ENCODE measurements at regions not wholly inside any gene's neighbourhood (a gene's known extent, or its start where the extent isn't known, plus 50 kb on each side); places are given as distances from the start of the nearest gene placed in this dataset.
A peak's percentile ranks its signal among the peaks of the same experiment; 100 is the strongest.
"Not testable (repeated sequence)": the region's sequence is repeated elsewhere in the genome, so short reads cannot be mapped to it uniquely, and the experiment has no call there.

DNA sequence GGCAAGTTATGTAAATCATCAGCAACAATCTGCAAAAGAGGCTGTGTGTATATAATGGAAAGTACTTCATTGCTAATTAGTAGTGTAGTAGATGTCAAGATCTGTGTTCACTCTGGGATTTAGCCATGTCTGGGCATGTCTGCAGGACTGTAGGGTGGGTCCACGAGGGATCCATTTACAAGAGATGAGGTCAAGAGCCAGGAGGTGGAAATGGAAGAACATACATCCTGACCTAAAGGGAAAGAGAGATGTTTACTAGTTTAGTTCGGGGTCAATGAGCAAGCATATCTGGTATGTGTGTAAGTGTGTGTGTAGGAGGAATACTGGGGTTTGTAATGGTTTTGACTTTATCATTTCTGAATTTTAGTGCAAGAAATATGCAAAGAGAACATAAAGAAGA is 171.5 kb upstream of the NANOGP8 start:
- Histone ChIP-seq H3K4me2 (no peak overlapping the region), H3K4me3 (no peak overlapping the region), H3K9me3 (no peaks in the 10 kb centered on the region), H3K4me1 (no peaks in the 10 kb centered on the region), H3K27ac (no peak overlapping the region)
- ChIA-PET POLR2A (no interaction called here), CTCF (interaction anchor here (0.6 kb wide), 1 partner anchor 15 kb away, joined by 3 read pairs; no protein-coding TSS in a partner anchor)
- FAIRE-seq (no peak), DNase-seq (ENCODE audit: low read depth in 1 of 2, low spot score in 1 of 2) (no peak), ATAC-seq (no peak)
- no peak for TF ChIP-seq FOSB (CRISPR knock-in tag; IDR thresholded peaks at IDR 0.05)
- no peak for TF ChIP-seq CBX2 (IDR thresholded peaks at IDR 0.05; ENCODE audit: borderline replicate concordance, low read depth)
- TF ChIP-seq KDM1A (IDR thresholded peaks at IDR 0.05; ENCODE audit: low read depth): no peak
- TF ChIP-seq, protein P1, sequence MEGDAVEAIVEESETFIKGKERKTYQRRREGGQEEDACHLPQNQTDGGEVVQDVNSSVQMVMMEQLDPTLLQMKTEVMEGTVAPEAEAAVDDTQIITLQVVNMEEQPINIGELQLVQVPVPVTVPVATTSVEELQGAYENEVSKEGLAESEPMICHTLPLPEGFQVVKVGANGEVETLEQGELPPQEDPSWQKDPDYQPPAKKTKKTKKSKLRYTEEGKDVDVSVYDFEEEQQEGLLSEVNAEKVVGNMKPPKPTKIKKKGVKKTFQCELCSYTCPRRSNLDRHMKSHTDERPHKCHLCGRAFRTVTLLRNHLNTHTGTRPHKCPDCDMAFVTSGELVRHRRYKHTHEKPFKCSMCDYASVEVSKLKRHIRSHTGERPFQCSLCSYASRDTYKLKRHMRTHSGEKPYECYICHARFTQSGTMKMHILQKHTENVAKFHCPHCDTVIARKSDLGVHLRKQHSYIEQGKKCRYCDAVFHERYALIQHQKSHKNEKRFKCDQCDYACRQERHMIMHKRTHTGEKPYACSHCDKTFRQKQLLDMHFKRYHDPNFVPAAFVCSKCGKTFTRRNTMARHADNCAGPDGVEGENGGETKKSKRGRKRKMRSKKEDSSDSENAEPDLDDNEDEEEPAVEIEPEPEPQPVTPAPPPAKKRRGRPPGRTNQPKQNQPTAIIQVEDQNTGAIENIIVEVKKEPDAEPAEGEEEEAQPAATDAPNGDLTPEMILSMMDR (IDR thresholded peaks at IDR 0.05): no peak
- TF ChIP-seq EHF (CRISPR knock-in tag; IDR thresholded peaks at IDR 0.05): no peak
- TF ChIP-seq ZFP36 (IDR thresholded peaks at IDR 0.05; ENCODE audit: borderline replicate concordance, partially characterized antibody): no peak
- TF ChIP-seq, protein P2, sequence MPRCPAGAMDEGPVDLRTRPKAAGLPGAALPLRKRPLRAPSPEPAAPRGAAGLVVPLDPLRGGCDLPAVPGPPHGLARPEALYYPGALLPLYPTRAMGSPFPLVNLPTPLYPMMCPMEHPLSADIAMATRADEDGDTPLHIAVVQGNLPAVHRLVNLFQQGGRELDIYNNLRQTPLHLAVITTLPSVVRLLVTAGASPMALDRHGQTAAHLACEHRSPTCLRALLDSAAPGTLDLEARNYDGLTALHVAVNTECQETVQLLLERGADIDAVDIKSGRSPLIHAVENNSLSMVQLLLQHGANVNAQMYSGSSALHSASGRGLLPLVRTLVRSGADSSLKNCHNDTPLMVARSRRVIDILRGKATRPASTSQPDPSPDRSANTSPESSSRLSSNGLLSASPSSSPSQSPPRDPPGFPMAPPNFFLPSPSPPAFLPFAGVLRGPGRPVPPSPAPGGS (IDR thresholded peaks at IDR 0.05): no peak
- no peak for TF ChIP-seq POLR2AphosphoS2 (conservative IDR thresholded peaks at IDR 0.05; ENCODE audit: low read length)
- TF ChIP-seq RCOR1 (IDR thresholded peaks at IDR 0.05; ENCODE audit: low read depth, low read length): no peak
- no peak for TF ChIP-seq NPAS2 (CRISPR knock-in tag; IDR thresholded peaks at IDR 0.05; ENCODE audit: borderline replicate concordance)
- TF ChIP-seq HDAC2 (IDR thresholded peaks at IDR 0.05): no peak
- no peak for TF ChIP-seq RARB (CRISPR knock-in tag; IDR thresholded peaks at IDR 0.05)
- TF ChIP-seq BHLHE40 (IDR thresholded peaks at IDR 0.05; ENCODE audit: low read depth, low read length): no peak
- no peak for TF ChIP-seq SREBF2 (IDR thresholded peaks at IDR 0.05)
- TF ChIP-seq ZNF302 (CRISPR knock-in tag; IDR thresholded peaks at IDR 0.05): no peak
- no peak for TF ChIP-seq TP53 (CRISPR knock-in tag; IDR thresholded peaks at IDR 0.05)
- TF ChIP-seq PBX3 (IDR thresholded peaks at IDR 0.05): no peak
- TF ChIP-seq MYC (IDR thresholded peaks at IDR 0.05; ENCODE audit: borderline replicate concordance, low read length): no peak
- WGBS (ENCODE audit: missing lambda C conversion rate): 3% methylated on average over 2 of the region's 2 CpGs

- Histone ChIP-seq H3K9me3 (no peaks in the 10 kb centered on the region), H3K4me1 (no peaks in the 10 kb centered on the region), H3K27ac (no peak overlapping the region), H3K4me3 (no peak overlapping the region), H3K4me2 (no peak overlapping the region)
- FAIRE-seq (no peak), DNase-seq (ENCODE audit: low read depth in 1 of 2, low spot score in 1 of 2) (no peak), ATAC-seq (no peak)
- CTCF ChIA-PET: interaction anchor here (0.6 kb wide), 1 partner anchor 15 kb away, joined by 3 read pairs; no protein-coding TSS in a partner anchor
- peak; percentile 61 for TF ChIP-seq MAFK (IDR thresholded peaks at IDR 0.05; ENCODE audit: partially characterized antibody)
- TF ChIP-seq HOXA7 (CRISPR knock-in tag; IDR thresholded peaks at IDR 0.05): no peak
- 43% methylated on average over 2 of the region's 2 CpGs for WGBS (ENCODE audit: missing lambda C conversion rate)
- POLR2A ChIA-PET: no interaction called here
These were observed 171.0 kb upstream of the NANOGP8 start for GRCh38 chr15:35256141-35256540.

GRCh38 chr15:35254908-35255307 is 169.8 kb upstream of the NANOGP8 start:
- 71% methylated on average over 5 of the region's 5 CpGs for WGBS (ENCODE audit: missing lambda C conversion rate)
- H3K4me2 ChIP-seq; POLR2A ChIA-PET; H3K4me3 ChIP-seq; DNase-seq (ENCODE audit: low read depth in 1 of 2, low spot score in 1 of 2); H3K27ac ChIP-seq; H3K9me3 ChIP-seq; FAIRE-seq; ATAC-seq; H3K4me1 ChIP-seq: not testable (repeated sequence)
- CTCF ChIA-PET: interaction anchor here (0.6 kb wide), 1 partner anchor 43 kb away, joined by 3 read pairs; no protein-coding TSS in a partner anchor
